A673 (cell line): ENCODE measurements at regions not wholly inside any gene's neighbourhood (a gene's known extent, or its start where the extent isn't known, plus 50 kb on each side); places are given as distances from the start of the nearest gene placed in this dataset.
A peak's percentile ranks its signal among the peaks of the same experiment; 100 is the strongest.

Experiments
- BruUV-seq: library from RNA; stranded (reverse); fragments of 400-500 nt; replicated peaks from 2 replicates; lab custom pipeline; 2021; lab: Mats Ljungman, UMichigan
- CTCF ChIA-PET: fragments of 300-600 bp; sonication (Branson Sonifier 250); formaldehyde crosslinking; loops from one replicate; lab custom pipeline; 2022; ENCODE audit warnings: antibody characterized with exemption; lab: Charles Lee
- POLR2A ChIA-PET: fragments of 300-600 bp; sonication (Branson Sonifier 250); formaldehyde crosslinking; loops from one replicate; lab custom pipeline; 2022; ENCODE audit warnings: antibody characterized with exemption; ENCODE audit not compliant: low non-redundant PET; lab: Charles Lee
- DNase-seq: peaks from one replicate; pipeline ENCODE4 v3.0.0-alpha.2; 2015; ENCODE audit warnings: low spot score
- H3K27ac ChIP-seq: fragments of 200-600 bp; sonication (generic); 2 replicates; pipeline ENCODE4 v1.5.1; 2016; ENCODE audit warnings: mixed run types, low read depth, mild to moderate bottlenecking, mixed read lengths, antibody characterized with exemption, low read length; ENCODE audit not compliant: poor library complexity, severe bottlenecking
- H3K27me3 ChIP-seq: fragments of 200-600 bp; sonication (generic); replicated peaks from 2 replicates; pipeline ENCODE4 v1.6.1; 2017; ENCODE audit warnings: mixed run types, low read depth, mild to moderate bottlenecking, mixed read lengths, antibody characterized with exemption, low read length; ENCODE audit not compliant: insufficient read depth, poor library complexity
- H3K36me3 ChIP-seq: fragments of 200-600 bp; sonication (generic); 2 replicates; pipeline ENCODE4 v1.6.1; 2016; ENCODE audit warnings: mixed run types, mild to moderate bottlenecking, mixed read lengths, antibody characterized with exemption, low read length; ENCODE audit not compliant: insufficient read depth, poor library complexity, severe bottlenecking
- H3K4me1 ChIP-seq: fragments of 200-600 bp; sonication (generic); 2 replicates; pipeline ENCODE4 v1.6.1; 2017; ENCODE audit warnings: mixed run types, mild to moderate bottlenecking, mixed read lengths, antibody characterized with exemption, low read length; ENCODE audit not compliant: insufficient read depth, poor library complexity, severe bottlenecking
- H3K4me3 ChIP-seq: fragments of 200-600 bp; sonication (generic); 2 replicates; pipeline ENCODE4 v1.5.1; 2016; ENCODE audit warnings: low read depth, mixed run types, mild to moderate bottlenecking, mixed read lengths, low read length; ENCODE audit not compliant: poor library complexity, severe bottlenecking
- H3K9me3 ChIP-seq: fragments of 200-600 bp; sonication (generic); 2 replicates; pipeline ENCODE4 v1.6.1; 2016; ENCODE audit warnings: mixed run types, low read depth, mild to moderate bottlenecking, mixed read lengths, antibody characterized with exemption, low read length; ENCODE audit not compliant: poor library complexity, severe bottlenecking
- EZH2 ChIP-seq: fragments of 200-600 bp; sonication (generic); IDR thresholded peaks from 2 replicates; pipeline ENCODE4 v1.6.1; 2017; ENCODE audit warnings: borderline replicate concordance, low read depth, mild to moderate bottlenecking, mixed read lengths, antibody characterized with exemption, low read length; ENCODE audit not compliant: poor library complexity, severe bottlenecking
- intact Hi-C: fragments of 100-400 bp; cut with micrococcal nuclease; formaldehyde crosslinking; loops from one replicate; pipeline ENCODE4 v1.10.0; 2022; ENCODE audit not compliant: unreplicated experiment
- TF ChIP-seq, protein P1 (sequence below): fragments of 300-800, 200-600 bp; sonication (generic); conservative IDR thresholded peaks from 2 replicates; pipeline ENCODE4 v1.5.1; 2017; ENCODE audit warnings: low read depth, mild to moderate bottlenecking, antibody characterized with exemption, low read length, moderate library complexity, mixed read lengths

DNA sequence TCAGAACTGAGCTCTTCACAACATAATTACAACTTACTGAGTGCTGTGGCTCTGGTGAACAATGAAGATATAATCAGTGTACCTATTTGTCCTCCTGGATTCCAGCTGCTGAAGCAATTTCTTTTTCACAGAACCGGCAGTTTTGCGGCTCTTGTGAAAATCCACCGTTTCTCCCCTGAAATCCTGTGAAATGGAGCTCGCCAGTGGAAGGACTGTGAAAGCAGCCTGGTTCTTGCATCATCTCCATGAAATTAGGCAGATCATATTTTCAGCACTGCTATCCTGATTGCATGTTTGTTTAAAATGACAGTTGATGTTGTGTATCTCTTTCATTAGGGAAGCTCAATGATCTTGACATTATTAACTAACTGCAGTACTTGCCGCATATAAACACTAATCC is 120.2 kb upstream of the SNX19 start:
- Histone ChIP-seq H3K9me3 (no peaks in the 10 kb centered on the region), H3K27ac (no peak overlapping the region), H3K4me1 (no peaks in the 10 kb centered on the region), H3K4me3 (no peak overlapping the region), H3K27me3 (peaks cover 5% of the 10 kb centered on the region), H3K36me3 (no peaks in the 10 kb centered on the region)
- intact Hi-C loops, result no loop called here
- ChIA-PET POLR2A (no interaction called here), CTCF (no interaction called here)
- TF ChIP-seq EZH2, result no peak
- TF ChIP-seq, protein P1, sequence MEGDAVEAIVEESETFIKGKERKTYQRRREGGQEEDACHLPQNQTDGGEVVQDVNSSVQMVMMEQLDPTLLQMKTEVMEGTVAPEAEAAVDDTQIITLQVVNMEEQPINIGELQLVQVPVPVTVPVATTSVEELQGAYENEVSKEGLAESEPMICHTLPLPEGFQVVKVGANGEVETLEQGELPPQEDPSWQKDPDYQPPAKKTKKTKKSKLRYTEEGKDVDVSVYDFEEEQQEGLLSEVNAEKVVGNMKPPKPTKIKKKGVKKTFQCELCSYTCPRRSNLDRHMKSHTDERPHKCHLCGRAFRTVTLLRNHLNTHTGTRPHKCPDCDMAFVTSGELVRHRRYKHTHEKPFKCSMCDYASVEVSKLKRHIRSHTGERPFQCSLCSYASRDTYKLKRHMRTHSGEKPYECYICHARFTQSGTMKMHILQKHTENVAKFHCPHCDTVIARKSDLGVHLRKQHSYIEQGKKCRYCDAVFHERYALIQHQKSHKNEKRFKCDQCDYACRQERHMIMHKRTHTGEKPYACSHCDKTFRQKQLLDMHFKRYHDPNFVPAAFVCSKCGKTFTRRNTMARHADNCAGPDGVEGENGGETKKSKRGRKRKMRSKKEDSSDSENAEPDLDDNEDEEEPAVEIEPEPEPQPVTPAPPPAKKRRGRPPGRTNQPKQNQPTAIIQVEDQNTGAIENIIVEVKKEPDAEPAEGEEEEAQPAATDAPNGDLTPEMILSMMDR, result no peak
- BruUV-seq, result no TSS peak
- DNase-seq, result no peak

DNA sequence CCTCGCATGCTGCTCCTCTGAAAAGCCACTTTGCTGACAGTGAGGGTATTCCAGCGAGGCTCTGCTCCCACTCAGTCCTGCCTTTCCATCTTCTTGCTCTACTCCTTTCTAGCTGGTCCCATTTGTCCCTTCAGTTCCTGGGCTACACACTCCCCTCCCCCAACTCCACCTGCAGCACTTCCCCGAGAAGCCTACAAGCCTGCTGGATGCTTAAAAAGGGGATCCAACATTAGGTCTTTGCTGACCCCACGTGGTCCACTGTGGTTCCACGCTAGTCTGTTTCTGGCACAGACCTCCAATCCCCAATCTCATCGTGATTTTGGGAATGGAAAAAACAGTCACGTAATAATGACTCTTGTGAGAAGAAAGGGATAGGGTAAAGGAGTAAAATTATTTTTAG is 121.6 kb upstream of the SNX19 start:
- intact Hi-C loops, result no loop called here
- H3K4me1 ChIP-seq, result no peaks in the 10 kb centered on the region
- BruUV-seq, result no TSS peak
- CTCF ChIA-PET, result no interaction called here
- DNase-seq, result peak; percentile 2
- no peaks in the 10 kb centered on the region for H3K9me3 ChIP-seq
- H3K27ac ChIP-seq, result no peak overlapping the region
- no peak overlapping the region for H3K4me3 ChIP-seq
- no peaks in the 10 kb centered on the region for H3K36me3 ChIP-seq
- no peak for TF ChIP-seq EZH2
- TF ChIP-seq, protein P1, result no peak
- POLR2A ChIA-PET, result no interaction called here
- H3K27me3 ChIP-seq, result peaks cover 5% of the 10 kb centered on the region

DNA sequence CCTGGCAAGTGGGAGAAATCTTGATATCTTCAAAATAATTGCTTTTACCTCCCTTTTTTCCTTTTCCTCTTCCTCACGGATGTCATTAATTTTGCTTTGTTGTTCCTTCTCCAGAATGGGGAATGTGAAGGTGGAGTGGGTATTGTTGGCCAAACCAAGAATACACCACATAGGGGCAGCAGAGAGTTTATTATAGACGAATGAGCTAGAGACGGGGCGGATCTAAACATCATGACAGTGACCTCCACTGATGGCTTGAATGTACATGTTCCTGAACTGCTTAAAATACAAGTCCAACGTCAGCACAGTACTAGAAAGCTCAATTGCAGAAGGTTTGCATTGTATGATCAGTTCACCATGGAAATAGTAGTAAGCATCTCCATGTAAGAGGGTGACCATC is 122.3 kb upstream of the SNX19 start:
- Histone ChIP-seq H3K27me3 (peaks cover 5% of the 10 kb centered on the region), H3K4me3 (no peak overlapping the region), H3K4me1 (no peaks in the 10 kb centered on the region), H3K27ac (no peak overlapping the region), H3K36me3 (no peaks in the 10 kb centered on the region), H3K9me3 (no peaks in the 10 kb centered on the region)
- BruUV-seq, result no TSS peak
- peak; percentile 54 for DNase-seq
- TF ChIP-seq, protein P1, result peak; percentile 55
- no peak for TF ChIP-seq EZH2
- intact Hi-C loops, result no loop called here
- ChIA-PET POLR2A (no interaction called here), CTCF (no interaction called here)
